ENCODE measurements at regions not wholly inside any gene's neighbourhood (a gene's known extent, or its start where the extent isn't known, plus 50 kb on each side); places are given as distances from the start of the nearest gene placed in this dataset.

GRCh38 chr13:61078976-61079770 lies 336.5 kb downstream of the PCDH20 start:
- no peak overlapping the region for H2AFZ ChIP-seq (ENCODE audit: low read depth)
- no peaks in the 10 kb centered on the region for H3K9me3 ChIP-seq
- no peaks in the 10 kb centered on the region for H4K20me1 ChIP-seq (ENCODE audit: insufficient read depth)
- POLR2A ChIA-PET: no interaction called here
- H3K4me1 ChIP-seq (ENCODE audit: control insufficient read depth in 1 of 2, insufficient read depth in 2 of 2, low read depth in 1 of 2, low read length in 1 of 2): no peaks in the 10 kb centered on the region
- H3K4me2 ChIP-seq: no peak overlapping the region
- no peak overlapping the region for H3K4me3 ChIP-seq (ENCODE audit: low read depth in 2 of 2, low read length in 1 of 2)
- H3K27me3 ChIP-seq (ENCODE audit: insufficient read depth): no peaks in the 10 kb centered on the region
- H3K36me3 ChIP-seq (replicated peaks in 1 of 2; ENCODE audit: control insufficient read depth in 1 of 2, insufficient read depth in 2 of 2, low read length in 1 of 2): no peaks in the 10 kb centered on the region
- CTCF ChIA-PET: no interaction called here
- TF ChIP-seq SIN3A (IDR thresholded peaks at IDR 0.05; ENCODE audit: borderline replicate concordance, low read depth, low read length) (no peak), GATA2 (CRISPR knock-in tag; IDR thresholded peaks at IDR 0.05) (no peak), SMC3 (IDR thresholded peaks at IDR 0.05; ENCODE audit: low read depth, low read length) (no peak), NFIC (IDR thresholded peaks at IDR 0.05; ENCODE audit: borderline replicate concordance) (no peak), RAD21 (IDR thresholded peaks at IDR 0.05; ENCODE audit: low read length) (no peak), EZH2phosphoT487 (IDR thresholded peaks at IDR 0.05; ENCODE audit: borderline replicate concordance, low read depth) (no peak), USF2 (IDR thresholded peaks at IDR 0.05; ENCODE audit: borderline replicate concordance, low read depth, low read length) (no peak), TCF12 (IDR thresholded peaks at IDR 0.05) (no peak), EP300 (IDR thresholded peaks at IDR 0.05; ENCODE audit: borderline replicate concordance in 1 of 2, low read depth in 1 of 2, low read length in 1 of 2) (no peak), CHD2 (IDR thresholded peaks at IDR 0.05; ENCODE audit: low read length, partially characterized antibody) (no peak), PBX3 (IDR thresholded peaks at IDR 0.05) (no peak), TAF1 (IDR thresholded peaks at IDR 0.05; ENCODE audit: borderline replicate concordance, low read depth, low read length) (no peak), RCOR1 (IDR thresholded peaks at IDR 0.05; ENCODE audit: low read length) (no peak), RFX5 (IDR thresholded peaks at IDR 0.05; ENCODE audit: low read length) (no peak), ZBTB33 (IDR thresholded peaks at IDR 0.05; ENCODE audit: borderline replicate concordance, low read depth) (no peak), RXRA (IDR thresholded peaks at IDR 0.05; ENCODE audit: borderline replicate concordance, low read depth) (no peak), MXI1 (IDR thresholded peaks at IDR 0.05; ENCODE audit: low read depth, low read length) (no peak)
- TF ChIP-seq, protein P1, sequence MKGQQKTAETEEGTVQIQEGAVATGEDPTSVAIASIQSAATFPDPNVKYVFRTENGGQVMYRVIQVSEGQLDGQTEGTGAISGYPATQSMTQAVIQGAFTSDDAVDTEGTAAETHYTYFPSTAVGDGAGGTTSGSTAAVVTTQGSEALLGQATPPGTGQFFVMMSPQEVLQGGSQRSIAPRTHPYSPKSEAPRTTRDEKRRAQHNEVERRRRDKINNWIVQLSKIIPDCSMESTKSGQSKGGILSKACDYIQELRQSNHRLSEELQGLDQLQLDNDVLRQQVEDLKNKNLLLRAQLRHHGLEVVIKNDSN (IDR thresholded peaks at IDR 0.05; ENCODE audit: borderline replicate concordance, low read depth): no peak
- H3K79me2 ChIP-seq (ENCODE audit: insufficient read depth): no peaks in the 10 kb centered on the region
- no peaks in the 10 kb centered on the region for H3F3A ChIP-seq (replicated peaks; ENCODE audit: insufficient read depth)
- H3K27ac ChIP-seq (ENCODE audit: low read depth in 2 of 2, low read length in 1 of 2): no peak overlapping the region
- 20% methylated on average over 4 of the region's 4 CpGs for WGBS (ENCODE audit: low lambda C conversion rate)
- no peak for DNase-seq
- H3K9me2 ChIP-seq: no peaks in the 10 kb centered on the region
- H3K9ac ChIP-seq: no peak overlapping the region

Data from SK-N-SH (cell line).